ENCODE measurements at regions not wholly inside any gene's neighbourhood (a gene's known extent, or its start where the extent isn't known, plus 50 kb on each side); places are given as distances from the start of the nearest gene placed in this dataset.

DNA sequence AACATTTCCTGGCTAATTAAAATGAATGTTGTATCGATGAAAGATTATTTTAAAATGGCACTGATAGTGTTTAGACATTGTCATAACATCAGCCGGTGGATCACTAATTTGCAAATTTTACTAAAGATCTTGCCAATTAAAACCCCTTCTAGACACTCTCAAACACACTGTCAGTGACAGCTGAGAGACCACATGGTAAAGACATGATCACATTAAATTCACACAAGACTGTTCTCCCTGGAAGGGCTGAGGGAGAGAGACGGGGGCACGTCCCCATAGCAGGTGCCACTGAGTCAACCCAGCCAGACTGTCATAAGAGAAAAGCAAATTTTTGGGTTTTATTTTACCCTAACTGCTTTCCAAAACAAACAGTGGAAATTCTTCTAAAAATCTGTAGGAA is 306.0 kb downstream of the TXNL1 start:
- no peaks in the 10 kb centered on the region for H3K9me3 ChIP-seq
- FAIRE-seq, result no peak
- H3K27me3 ChIP-seq, result no peaks in the 10 kb centered on the region
- H3K4me1 ChIP-seq, result no peaks in the 10 kb centered on the region
- H3K36me3 ChIP-seq, result no peaks in the 10 kb centered on the region
- H3K4me3 ChIP-seq, result no peak overlapping the region
- TF ChIP-seq, protein P1, sequence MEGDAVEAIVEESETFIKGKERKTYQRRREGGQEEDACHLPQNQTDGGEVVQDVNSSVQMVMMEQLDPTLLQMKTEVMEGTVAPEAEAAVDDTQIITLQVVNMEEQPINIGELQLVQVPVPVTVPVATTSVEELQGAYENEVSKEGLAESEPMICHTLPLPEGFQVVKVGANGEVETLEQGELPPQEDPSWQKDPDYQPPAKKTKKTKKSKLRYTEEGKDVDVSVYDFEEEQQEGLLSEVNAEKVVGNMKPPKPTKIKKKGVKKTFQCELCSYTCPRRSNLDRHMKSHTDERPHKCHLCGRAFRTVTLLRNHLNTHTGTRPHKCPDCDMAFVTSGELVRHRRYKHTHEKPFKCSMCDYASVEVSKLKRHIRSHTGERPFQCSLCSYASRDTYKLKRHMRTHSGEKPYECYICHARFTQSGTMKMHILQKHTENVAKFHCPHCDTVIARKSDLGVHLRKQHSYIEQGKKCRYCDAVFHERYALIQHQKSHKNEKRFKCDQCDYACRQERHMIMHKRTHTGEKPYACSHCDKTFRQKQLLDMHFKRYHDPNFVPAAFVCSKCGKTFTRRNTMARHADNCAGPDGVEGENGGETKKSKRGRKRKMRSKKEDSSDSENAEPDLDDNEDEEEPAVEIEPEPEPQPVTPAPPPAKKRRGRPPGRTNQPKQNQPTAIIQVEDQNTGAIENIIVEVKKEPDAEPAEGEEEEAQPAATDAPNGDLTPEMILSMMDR (IDR thresholded peaks at IDR 0.05), result no peak
- intact Hi-C loops (cut with DNase I), result no loop called here
- no peak overlapping the region for H3K27ac ChIP-seq
- DNase-seq, result no peak
- WGBS, 2 donors, result 93 to 94% methylated on average over 4 of the region's 4 CpGs
- ATAC-seq, result no peak

DNA sequence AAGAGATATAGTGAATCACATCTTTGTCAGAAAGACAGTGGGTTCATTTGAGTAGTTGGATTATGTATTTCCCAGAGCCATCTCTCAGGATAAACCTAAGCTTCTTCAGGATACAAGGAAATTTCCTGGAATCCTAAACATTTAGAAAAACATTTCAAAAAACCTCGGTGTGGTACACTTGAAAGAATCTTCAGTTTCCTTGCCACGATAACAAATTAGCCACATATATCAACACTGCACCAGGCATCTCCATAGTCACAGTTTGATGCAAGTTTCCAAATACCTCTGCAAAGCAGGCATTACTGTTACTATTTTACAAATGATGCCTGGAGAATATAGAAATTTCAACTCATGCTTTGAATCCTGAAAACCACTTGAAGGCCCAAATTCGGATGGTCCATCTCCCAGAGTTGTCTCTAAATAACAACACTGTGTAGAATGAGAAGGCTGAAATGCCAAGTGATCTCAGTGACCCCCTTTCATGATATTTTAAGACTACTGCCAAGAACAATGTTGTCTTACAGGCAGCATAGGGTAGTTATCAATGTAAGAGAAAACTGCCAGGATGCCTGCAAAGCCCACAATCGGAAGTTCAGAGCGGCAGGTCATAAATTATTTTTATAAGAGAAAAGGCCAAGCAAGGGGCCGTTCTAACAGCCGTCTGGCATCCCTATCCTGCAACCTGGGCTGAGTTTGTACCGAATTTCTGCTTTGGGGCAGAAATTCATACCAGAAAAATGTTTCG is 307.9 kb downstream of the TXNL1 start:
- FAIRE-seq (no peak), DNase-seq (no peak), ATAC-seq (no peak)
- intact Hi-C loops (cut with DNase I), result no loop called here
- H3K27ac ChIP-seq, result no peak overlapping the region
- H3K9me3 ChIP-seq, result no peaks in the 10 kb centered on the region
- TF ChIP-seq, protein P1 (IDR thresholded peaks at IDR 0.05), result no peak
- 78 to 82% methylated on average over 9 of the region's 9 CpGs for WGBS, 2 donors
- no peaks in the 10 kb centered on the region for H3K27me3 ChIP-seq
- no peaks in the 10 kb centered on the region for H3K36me3 ChIP-seq
- no peak overlapping the region for H3K4me3 ChIP-seq
- no peaks in the 10 kb centered on the region for H3K4me1 ChIP-seq

DNA sequence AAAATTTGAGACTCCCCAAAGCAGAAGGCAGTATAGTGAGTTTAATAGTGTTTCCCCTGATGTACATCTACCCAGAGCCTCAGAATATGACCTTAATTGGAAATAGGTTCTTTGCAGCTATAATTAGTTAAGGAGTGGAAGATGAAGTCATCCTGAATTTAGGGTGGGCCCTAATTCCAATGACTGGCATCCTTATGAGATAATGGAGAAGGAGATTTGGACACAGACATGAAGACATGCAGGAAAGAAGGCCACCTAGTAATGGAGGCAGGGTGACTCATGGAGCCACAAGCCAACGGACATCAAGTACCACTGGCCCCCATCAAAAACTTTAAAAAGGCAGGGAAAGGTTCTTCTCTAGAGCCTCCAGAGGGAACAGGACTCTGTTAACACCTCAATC is 308.9 kb downstream of the TXNL1 start:
- TF ChIP-seq, protein P1 (IDR thresholded peaks at IDR 0.05), result no peak
- intact Hi-C loops (cut with DNase I), result no loop called here
- Histone ChIP-seq H3K36me3 (no peaks in the 10 kb centered on the region), H3K27ac (no peak overlapping the region), H3K9me3 (no peaks in the 10 kb centered on the region), H3K4me1 (no peaks in the 10 kb centered on the region), H3K27me3 (no peaks in the 10 kb centered on the region), H3K4me3 (no peak overlapping the region)
- WGBS, 2 donors, result 84 to 92% methylated on average over 1 of the region's 1 CpG
- DNase-seq (no peak), ATAC-seq (no peak), FAIRE-seq (no peak)

DNA sequence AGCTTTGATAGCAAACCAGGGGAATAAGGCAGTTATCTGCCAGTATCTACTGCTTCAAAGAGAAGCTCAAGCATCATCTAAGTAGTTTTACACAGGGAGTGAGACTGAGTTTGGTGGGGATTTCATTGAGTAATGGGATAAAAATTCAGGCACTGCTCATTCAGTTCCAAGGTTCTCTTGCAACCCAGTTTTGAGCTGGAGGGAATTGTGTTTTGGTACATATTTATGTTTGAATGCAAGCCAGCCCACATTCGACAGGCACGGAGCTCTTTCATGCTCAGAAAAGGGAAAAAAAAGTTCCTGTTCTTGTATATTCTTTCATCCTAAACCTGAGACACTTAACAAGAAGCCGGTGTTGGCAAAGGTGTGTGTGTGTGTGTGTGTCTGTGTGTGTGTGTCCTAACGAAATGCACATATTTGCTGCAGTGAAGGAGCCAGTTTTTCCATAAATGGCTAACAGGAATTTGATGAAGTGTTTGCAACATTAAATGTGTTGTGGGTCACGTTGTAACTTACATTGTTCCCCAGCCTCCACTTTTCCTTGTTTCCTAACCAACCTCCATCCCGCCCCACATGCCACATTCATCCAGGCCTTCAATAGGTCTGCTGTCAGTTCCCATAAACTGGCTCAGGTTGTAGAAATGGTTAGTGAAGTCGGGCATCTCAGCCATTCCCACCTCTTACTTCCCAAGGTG is 311.1 kb downstream of the TXNL1 start:
- Histone ChIP-seq H3K9me3 (no peaks in the 10 kb centered on the region), H3K27ac (no peak overlapping the region), H3K27me3 (no peaks in the 10 kb centered on the region), H3K4me1 (no peaks in the 10 kb centered on the region), H3K36me3 (no peaks in the 10 kb centered on the region), H3K4me3 (no peak overlapping the region)
- WGBS, 2 donors, result 69 to 74% methylated on average over 7 of the region's 7 CpGs
- intact Hi-C loops (cut with DNase I), result no loop called here
- FAIRE-seq (no peak), ATAC-seq (peak in 1 of 4 donors; percentile 31), DNase-seq (no peak)
- TF ChIP-seq, protein P1 (IDR thresholded peaks at IDR 0.05), result no peak

Measured in pancreas (tissue), 10 donors.